HG03558 (cell line): ENCODE measurements at regions not wholly inside any gene's neighbourhood (a gene's known extent, or its start where the extent isn't known, plus 50 kb on each side); places are given as distances from the start of the nearest gene placed in this dataset.
"Not testable (repeated sequence)": the region's sequence is repeated elsewhere in the genome, so short reads cannot be mapped to it uniquely, and the experiment has no call there.

Experiments used
- ATAC-seq: cut with Tn5 transposase; IDR thresholded peaks from one replicate; pipeline ENCODE4 v1.9.1; 2021; ENCODE audit warnings: moderate number of reproducible peaks; ENCODE audit not compliant: unreplicated experiment; ENCODE audit errors: extremely low read depth

DNA sequence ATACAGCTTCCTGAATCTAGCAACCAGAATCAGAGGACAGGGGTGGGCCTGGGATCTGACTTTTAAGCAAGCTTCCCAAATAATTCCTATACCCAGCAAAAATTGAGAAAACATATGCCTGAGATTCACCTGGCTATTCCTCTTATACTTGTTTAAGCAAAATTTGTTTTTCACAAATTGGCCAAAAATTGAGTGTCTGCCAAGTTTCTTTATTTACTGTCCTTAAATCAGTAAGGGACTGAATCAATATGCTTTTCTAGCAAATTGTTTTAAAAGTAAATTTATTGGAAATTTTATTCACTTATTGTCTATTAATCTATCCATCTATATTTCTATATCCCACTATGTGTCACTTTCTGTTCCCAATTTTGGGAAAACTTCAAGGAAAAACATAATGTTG is 337.0 kb upstream of the ZNF804A start:
- no peak for ATAC-seq

DNA sequence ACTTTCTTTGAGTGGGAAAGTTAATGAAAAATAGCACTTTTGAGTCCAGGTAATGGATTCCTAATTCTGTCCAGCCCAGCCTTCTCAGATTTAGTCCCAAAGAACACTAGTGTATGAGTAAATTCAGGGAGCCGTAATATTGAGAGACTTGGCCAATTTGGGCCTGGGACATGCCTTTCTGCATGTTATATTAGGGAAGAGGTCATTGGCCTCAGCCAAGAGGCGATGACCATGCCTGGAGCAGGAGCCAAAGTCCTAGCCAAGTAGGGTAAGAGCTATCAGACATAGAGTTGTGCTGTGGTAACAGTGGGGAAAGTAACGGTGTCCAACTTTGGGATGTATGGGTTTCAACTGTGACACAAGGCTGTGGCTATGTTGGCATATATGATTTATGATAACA is 336.5 kb upstream of the ZNF804A start:
- no peak for ATAC-seq

DNA sequence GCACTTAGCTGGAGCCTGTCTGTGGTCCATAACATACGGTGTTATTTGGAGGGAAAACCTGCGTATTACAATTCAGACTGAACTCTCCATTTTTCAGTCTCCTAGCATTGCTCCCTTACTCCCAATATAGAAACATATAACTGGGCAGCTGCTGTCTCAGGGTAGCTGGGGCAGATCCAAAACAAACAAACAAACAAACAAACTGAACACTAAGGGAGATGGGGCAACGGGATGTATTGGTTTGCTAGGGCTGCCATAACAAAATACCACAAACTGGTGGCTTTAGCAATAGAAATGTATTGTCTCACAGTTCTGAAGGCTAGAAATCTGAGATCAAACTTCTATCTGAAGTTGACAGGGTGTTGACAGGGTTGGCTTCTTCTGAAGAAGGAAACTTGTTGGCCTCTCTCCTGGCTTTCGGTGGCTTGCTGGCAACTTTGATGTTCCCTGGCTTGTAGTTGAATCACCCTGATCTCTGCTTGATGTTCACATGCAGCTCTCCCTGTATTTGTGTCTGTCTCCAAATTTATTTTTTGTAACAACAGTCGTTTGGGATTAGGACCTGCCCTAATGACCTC is 329.3 kb upstream of the ZNF804A start:
- ATAC-seq: no peak

DNA sequence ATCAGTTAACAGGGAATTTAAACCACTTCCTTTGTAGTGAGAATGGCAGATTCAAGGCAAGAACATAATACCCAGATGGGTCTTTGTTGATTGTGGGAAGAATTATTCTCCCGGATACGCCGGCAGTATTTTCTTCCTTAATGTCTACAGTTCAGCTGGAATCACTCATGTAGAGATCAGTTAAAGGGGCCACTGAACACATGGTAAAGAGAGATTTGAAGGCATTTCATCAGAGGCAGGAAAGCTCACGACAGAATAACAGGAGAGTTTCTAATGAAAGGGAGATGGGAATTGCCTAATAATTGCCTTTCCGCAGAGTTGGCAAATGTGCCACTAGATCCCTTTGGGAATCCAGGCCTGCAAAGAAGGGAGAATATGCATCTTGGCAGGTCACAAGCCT is 327.7 kb upstream of the ZNF804A start:
- no peak for ATAC-seq

DNA sequence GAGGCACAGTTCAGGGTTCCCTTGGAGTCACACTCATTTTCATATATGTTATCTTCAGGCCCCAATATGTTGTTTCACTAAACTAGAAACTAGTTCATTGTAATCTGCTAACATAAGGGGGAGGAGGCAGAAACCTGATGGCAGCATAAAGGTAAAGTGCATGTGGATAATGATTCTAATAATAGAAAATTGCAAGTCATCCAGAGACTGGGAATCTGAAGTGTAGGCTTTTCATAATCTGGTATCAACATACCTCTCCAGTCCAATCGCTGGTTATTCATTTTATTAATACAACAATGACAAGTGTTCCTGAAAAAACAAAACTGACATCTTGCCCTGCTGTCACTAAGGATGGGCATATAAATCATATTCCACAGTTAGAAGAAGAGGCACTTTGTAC is 326.3 kb upstream of the ZNF804A start:
- ATAC-seq: no peak

DNA sequence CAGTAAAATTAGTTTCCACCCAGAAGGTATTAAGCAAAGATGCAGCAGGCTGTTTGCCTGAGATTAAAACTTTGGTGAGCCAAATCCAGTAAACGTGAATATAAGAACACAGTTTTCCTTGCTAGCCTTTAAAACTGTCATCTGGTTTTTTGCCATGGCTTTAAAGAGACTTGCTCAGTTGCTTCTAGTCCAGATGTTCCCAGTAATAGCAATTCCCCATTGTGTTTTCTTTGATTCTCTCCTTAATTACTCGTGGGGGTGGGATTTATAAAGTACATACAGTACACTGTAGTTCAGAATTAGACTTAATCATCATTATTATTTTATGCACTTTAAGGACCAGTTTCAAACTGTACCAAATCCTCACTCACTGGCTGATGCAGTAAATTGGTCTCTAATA is 303.5 kb upstream of the ZNF804A start:
- ATAC-seq: no peak

DNA sequence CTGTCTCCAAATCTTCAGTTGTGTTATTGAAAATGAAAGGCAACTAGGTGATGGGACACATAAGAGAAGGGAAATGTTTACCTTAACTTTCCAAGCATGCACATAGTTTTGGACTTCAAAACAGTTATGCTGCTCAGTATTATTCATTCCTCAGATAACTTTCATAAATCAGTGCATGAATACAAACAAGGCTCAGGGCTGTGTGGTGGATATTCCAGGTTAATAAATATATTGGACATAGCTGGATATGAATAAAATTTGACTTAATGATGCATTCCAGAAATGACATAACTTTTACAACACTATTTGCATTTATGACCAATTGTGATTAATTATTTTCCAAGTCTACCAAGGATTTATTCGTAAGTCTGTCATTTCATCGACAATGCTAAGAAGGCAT is 301.2 kb upstream of the ZNF804A start:
- ATAC-seq: no peak

DNA sequence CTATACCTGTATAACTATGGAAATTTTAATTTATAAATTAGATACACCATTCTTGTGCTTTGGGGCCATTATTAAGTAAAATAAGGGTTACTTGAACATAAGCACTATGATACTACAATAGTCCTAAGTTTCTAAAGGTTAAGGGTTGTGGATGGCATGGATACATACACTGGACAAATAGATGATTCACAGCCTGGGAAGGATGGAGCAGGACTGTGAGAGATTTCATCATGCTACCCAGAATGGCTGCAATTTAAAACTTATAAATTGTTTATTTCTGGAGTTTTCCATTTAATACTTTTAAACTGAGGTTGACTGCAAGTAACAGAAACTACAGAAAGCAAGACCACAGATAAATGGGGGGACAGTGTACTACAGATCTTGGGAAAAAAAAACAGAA is 295.8 kb upstream of the ZNF804A start:
- no peak for ATAC-seq

DNA sequence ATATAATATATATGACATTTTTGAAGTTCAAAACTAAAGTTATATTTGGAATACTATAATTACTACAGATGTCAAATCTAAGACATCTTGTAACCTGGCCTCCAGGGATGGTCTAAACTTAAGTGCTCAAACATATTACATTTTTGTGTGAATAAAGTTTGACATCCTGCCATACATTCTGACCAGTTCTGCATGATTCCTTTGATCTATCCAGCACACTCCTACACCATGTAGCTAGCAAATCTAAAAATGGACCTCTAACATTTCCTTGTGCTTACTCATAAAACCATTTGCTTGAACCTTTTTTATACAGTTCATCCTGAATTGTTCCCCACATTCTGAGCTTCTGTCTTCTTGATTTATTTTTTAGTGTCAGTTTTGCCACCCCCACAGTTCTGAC is 294.3 kb upstream of the ZNF804A start:
- ATAC-seq: no peak

DNA sequence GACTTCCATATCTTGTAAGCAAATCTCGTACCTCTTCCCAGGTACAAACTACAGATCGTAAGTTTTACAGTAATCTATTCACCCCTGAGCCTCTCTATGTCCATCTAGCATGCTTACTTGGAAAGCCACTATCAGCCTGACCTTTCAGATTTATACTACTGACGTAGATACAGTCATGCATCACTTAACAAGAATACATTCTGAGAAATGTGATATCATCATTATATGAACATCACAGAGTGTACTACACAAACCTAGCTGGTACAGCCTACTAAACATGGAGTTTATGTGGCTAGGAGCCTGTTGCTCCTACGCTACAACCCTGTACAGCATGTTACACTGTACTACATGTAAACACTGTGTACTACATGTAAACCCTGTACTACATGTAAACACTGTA is 293.2 kb upstream of the ZNF804A start:
- no peak for ATAC-seq

DNA sequence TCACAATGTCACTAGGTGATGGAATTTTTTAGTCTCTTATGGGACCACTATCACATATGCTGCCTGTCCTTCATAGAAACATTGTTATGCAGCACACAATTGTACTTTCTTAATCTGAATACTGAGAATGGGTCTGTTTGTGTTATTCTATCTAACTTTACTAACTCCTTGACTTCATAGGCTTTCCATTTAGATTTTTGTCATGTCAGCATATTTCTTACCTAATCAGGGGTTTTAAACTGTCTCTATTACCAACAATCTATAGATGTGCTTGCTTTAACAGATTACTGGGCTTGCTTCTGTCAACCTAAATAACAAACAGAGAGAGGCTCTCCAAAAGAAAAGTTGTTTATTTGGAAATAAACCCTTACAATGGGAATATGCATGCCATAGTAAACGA is 289.6 kb upstream of the ZNF804A start:
- no peak for ATAC-seq

DNA sequence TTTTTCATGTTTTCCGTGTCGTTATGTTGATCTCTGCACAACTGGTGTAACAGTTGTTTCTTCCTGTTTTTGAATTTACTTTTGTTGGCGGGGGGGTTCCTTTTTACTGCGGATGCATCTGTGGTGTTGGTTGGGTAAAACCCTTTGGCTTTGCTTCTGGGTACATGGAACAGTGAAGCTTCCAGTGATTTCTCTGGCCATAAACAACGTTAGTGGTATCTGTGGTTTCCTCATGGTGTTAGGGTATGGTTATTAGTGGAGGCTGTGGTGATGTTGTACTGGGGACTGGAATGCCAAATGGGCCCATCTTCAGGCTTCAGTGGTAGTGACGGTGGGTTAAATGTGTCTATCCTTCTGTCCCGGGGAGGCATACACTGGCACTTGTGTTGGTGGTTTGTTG is 285.4 kb upstream of the ZNF804A start:
- ATAC-seq: no peak

DNA sequence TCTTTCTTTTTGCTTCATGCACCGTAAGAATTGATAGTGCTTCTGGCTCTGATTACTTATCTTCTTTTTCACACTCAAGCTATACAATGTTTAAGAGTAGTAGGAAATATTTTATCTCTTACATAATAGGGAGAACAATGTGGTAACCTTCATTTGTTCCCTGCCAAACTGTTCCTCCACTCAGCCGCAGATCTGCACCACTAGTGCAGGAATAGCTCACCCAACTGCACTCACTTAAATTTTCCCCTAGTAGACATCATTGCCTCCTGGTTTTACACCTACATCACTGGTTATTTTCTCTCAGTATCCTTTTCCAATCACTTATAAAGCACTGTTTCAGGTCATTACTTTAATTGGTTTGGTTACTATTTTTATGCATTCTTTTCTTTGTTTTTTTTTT is 283.5 kb upstream of the ZNF804A start:
- ATAC-seq: no peak

DNA sequence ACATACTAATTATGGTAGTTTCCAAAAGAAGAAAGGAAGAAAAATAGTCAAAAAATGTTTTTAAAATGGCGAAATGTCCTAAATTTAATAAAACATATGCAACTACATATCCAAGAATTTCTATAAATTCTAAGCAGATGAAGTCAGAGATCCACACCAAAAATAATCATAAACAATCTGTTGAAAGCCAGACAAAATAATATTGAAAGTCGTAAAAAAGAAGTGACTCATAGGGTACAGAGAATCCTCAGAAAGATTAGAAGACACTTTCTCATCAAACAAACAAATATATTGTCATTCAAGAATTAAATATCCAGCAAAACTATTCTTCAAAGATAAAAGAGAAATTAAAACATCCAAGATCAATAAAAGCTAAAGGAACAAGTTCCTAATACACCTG is 281.4 kb upstream of the ZNF804A start:
- no peak for ATAC-seq

DNA sequence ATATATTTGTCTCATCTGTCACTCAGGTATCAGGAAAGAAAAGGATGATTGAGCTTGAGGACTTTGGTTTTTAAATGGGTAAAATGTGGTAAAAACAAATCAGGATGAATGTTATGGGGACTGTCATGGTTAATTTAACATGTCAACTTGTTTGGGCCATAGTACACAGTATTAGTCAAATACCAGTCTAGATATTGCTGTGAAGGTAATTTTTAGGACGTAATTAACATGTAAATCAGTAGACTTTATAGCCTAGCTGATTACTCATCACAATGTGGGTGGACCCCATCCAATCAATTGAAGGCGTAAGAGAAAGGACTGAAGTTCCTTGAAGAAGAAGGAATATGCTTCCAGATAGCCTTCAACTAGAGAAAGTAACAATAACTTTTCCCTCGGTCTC is 275.7 kb upstream of the ZNF804A start:
- no peak for ATAC-seq

DNA sequence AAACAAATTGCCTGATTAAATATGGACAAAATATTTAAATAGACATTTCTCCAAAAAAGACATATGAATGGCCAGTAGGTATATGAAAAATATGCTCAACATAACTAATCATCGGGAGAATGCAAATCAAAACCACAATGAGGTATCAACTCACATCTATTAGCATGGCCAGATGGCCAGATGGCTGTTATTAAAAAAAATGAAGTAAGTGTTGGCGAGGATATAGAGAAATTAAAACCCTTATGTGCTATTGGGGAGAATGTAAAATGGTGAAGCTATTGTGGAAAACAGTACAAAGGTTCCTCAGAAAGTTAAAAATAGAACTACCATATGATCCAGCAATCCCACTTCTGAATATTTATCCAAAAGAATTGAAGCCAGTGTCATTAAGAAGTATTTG is 272.3 kb upstream of the ZNF804A start:
- ATAC-seq: no peak

DNA sequence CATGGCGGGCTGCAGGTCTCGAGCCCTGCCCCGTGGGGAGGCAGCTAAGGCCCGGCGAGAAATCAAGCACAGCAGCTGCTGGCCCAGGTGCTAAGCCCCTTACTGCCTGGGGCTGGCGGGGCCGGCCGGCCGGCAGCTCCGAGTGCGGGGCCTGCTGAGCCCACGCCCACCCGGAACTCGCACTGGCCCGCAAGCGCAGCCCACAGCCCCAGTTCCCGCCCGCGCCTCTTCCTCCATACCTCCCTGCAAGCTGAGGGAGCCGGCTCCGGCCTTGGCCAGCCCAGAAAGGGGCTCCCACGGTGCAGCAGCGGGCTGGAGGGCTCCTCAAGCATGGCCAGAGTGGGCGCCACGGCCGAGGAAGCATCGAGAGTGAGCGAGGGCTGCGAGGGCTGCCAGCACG is 270.5 kb upstream of the ZNF804A start:
- ATAC-seq: not testable (repeated sequence)

DNA sequence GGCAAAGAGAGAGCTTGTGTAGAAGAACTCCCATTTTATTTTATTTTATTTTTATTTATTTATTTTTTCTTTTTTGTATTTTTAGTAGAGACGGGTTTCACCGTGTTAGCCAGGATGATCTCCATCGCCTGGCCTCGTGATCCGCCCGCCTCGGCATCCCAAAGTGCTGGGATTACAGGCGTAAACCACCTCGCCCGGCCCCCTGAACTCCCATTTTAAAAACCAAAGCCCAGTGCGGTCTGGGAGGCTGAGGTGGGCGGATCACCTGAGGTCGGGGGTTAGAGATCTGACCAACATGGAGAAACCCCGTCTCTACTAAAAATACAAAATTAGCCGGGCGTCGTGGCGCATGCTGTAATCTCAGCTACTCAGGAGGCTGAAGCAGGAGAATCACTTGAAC is 267.8 kb upstream of the ZNF804A start:
- not testable (repeated sequence) for ATAC-seq

DNA sequence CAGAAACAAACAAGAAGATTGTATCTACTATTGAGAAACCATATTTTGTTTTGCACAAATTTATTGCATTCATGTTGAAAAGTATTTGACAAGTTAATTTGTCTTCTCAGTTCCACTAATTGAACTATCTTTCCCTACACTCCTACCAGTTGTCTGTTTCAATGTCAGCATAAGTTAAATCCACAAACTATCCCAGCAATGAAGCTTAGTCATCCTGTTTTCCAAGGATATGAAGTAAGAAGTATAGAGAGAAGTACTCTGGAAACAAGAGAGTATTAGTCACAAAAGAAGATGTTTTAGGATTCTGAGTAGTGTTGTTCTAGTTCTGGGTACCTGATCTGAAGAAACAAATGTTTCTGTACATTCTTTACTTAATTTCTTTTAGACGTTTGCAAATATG is 261.6 kb upstream of the ZNF804A start:
- no peak for ATAC-seq

DNA sequence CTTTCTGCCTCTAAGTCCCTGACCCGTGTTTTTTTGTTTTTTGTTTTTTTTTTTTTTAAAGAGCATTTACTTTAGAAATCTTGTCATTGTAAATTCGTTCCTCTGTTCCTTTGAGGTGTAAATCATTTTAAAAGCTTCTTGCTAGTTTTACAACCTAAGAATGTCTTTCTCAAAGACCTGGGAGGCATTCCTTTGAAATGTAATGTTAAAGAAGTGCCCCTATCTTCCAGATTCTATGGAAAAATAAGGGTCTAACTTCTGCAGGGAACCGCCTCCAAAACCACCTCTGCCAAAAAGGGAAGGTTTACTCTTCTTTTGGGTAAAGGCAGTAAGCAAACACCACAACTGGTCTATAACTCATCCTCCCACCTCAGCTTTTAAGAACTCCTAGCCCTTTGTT is 259.6 kb upstream of the ZNF804A start:
- ATAC-seq: no peak

DNA sequence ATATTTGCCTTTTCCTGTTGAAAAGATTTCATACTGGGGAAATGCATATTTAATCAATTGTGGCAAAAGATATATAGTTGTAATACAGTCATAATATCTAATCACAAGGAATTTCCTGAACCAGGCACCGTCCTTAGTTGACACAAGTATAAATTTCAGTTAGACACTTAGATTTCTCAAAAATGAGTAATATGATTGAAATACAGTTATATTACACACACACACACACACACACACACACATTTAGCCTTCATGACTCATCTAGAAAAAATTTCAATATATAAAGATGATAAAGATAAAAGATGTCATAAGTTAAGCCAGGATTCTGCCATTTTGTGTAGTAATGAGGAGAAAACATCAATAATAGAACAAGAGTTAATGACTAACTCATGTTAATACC is 258.4 kb upstream of the ZNF804A start:
- no peak for ATAC-seq

DNA sequence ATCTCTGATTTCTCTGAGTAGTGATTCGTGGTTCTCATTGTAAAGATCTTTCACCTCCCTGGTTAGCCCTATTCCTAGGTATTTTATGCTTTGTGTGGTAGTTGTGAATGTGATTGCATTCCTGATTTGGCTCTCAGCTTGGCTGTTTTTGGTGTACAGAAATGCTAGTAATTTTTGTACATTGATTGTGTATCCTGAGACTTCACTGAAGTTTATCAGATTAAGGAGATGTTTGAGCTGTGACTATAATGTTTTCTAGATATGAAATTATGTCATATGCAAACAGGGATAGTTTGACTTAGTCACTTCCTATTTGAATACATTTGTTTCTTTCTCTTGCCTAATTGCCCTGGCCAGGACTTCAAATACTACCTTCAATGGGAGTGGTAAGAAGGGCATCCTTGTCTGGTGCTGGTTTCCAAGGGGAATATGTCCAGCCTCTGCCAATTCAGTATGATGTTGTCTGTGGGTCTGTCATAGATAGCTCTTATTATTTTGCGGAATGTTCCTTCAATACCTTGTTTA is 251.9 kb upstream of the ZNF804A start:
- no peak for ATAC-seq

DNA sequence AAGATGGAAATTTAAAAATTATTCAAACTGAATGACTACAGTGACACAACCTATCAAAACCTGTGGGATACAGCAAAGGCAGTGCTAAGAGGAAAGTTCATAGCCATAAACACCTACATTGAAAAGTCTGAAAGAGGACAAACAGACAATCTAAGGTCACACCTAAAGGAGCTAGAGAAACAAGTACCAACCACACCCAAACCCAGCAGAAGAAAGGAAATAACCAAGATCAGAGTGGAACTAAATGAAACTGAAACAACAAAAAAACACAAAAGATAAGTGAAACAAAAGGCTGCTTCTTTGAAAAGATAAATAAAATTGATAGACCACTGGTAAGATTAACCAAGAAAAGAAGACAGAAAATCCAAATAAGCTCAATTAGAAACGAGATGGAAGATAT is 247.2 kb upstream of the ZNF804A start:
- no peak for ATAC-seq
